ENCODE measurements at regions not wholly inside any gene's neighbourhood (a gene's known extent, or its start where the extent isn't known, plus 50 kb on each side); places are given as distances from the start of the nearest gene placed in this dataset.
"Not testable (repeated sequence)": the region's sequence is repeated elsewhere in the genome, so short reads cannot be mapped to it uniquely, and the experiment has no call there.

- DNase-seq (ENCODE audit: extremely low spot score); CTCF ChIA-PET; POLR2A ChIA-PET: not testable (repeated sequence)
Measured at GRCh38 chr7:76971201-76971600, 61.0 kb downstream of the SPDYE17 start.

GRCh38 chr7:76969892-76970291 is 62.3 kb downstream of the SPDYE17 start:
- POLR2A ChIA-PET; DNase-seq (ENCODE audit: extremely low spot score); CTCF ChIA-PET: not testable (repeated sequence)

GRCh38 chr7:76965731-76966548 is 66.2 kb downstream of the SPDYE17 start:
- CTCF ChIA-PET; DNase-seq (ENCODE audit: extremely low spot score); POLR2A ChIA-PET: not testable (repeated sequence)

- DNase-seq (ENCODE audit: extremely low spot score); POLR2A ChIA-PET; CTCF ChIA-PET: not testable (repeated sequence)
Measured at GRCh38 chr7:76964050-76964449, 68.1 kb downstream of the SPDYE17 start.

- CTCF ChIA-PET; POLR2A ChIA-PET; DNase-seq (ENCODE audit: extremely low spot score): not testable (repeated sequence)
Measured at GRCh38 chr7:76963061-76963460, 69.1 kb downstream of the SPDYE17 start.

- DNase-seq (ENCODE audit: extremely low spot score); CTCF ChIA-PET; POLR2A ChIA-PET: not testable (repeated sequence)
Measured at GRCh38 chr7:76960400-76960986, 71.7 kb downstream of the SPDYE17 start.

GRCh38 chr7:76959573-76960399 is 72.4 kb downstream of the SPDYE17 start:
- POLR2A ChIA-PET; DNase-seq (ENCODE audit: extremely low spot score); CTCF ChIA-PET: not testable (repeated sequence)

GRCh38 chr7:76956531-76956930 is 75.6 kb downstream of the SPDYE17 start:
- DNase-seq (ENCODE audit: extremely low spot score); CTCF ChIA-PET; POLR2A ChIA-PET: not testable (repeated sequence)

GRCh38 chr7:76955124-76955523 is 77.0 kb downstream of the SPDYE17 start:
- POLR2A ChIA-PET; DNase-seq (ENCODE audit: extremely low spot score); CTCF ChIA-PET: not testable (repeated sequence)

GRCh38 chr7:76944603-76945002 is 87.6 kb downstream of the SPDYE17 start:
- CTCF ChIA-PET, POLR2A ChIA-PET: not testable (repeated sequence)
- DNase-seq (ENCODE audit: extremely low spot score), result peak; percentile 2

- DNase-seq (ENCODE audit: extremely low spot score); POLR2A ChIA-PET; CTCF ChIA-PET: not testable (repeated sequence)
Measured at GRCh38 chr7:76941809-76942765, 90.1 kb downstream of the SPDYE17 start.

- POLR2A ChIA-PET; DNase-seq (ENCODE audit: extremely low spot score); CTCF ChIA-PET: not testable (repeated sequence)
Measured at GRCh38 chr7:76937781-76938180, 94.4 kb downstream of the SPDYE17 start.

- CTCF ChIA-PET; POLR2A ChIA-PET; DNase-seq (ENCODE audit: extremely low spot score): not testable (repeated sequence)
Measured at GRCh38 chr7:76937330-76937729, 94.8 kb downstream of the SPDYE17 start.

GRCh38 chr7:76936346-76936745 is 95.8 kb downstream of the SPDYE17 start:
- CTCF ChIA-PET; DNase-seq (ENCODE audit: extremely low spot score); POLR2A ChIA-PET: not testable (repeated sequence)

GRCh38 chr7:76934711-76935110 is 97.5 kb downstream of the SPDYE17 start:
- DNase-seq (ENCODE audit: extremely low spot score); POLR2A ChIA-PET; CTCF ChIA-PET: not testable (repeated sequence)

GRCh38 chr7:76932957-76933356 is 99.2 kb downstream of the SPDYE17 start:
- CTCF ChIA-PET, result not testable (repeated sequence)

GRCh38 chr7:76931441-76931840 is 100.7 kb downstream of the SPDYE17 start:
- DNase-seq (ENCODE audit: extremely low spot score); CTCF ChIA-PET; POLR2A ChIA-PET: not testable (repeated sequence)

More at GRCh38 chr7:76932957-76933356, 99.2 kb downstream of the SPDYE17 start:
- DNase-seq (ENCODE audit: extremely low spot score); POLR2A ChIA-PET: not testable (repeated sequence)

GRCh38 chr7:76930416-76930815 is 101.7 kb downstream of the SPDYE17 start:
- CTCF ChIA-PET; POLR2A ChIA-PET; DNase-seq (ENCODE audit: extremely low spot score): not testable (repeated sequence)
